DND-41 (cell line): ENCODE measurements at regions not wholly inside any gene's neighbourhood (a gene's known extent, or its start where the extent isn't known, plus 50 kb on each side); places are given as distances from the start of the nearest gene placed in this dataset.

Source experiments
- ATAC-seq: fragments of 200-7000 bp; cut with Tn5 transposase; 3 replicates; pipeline ENCODE4 v1.9.1; 2021; ENCODE audit warnings: low read depth; ENCODE audit not compliant: insufficient read depth
- DNase-seq: peaks from one replicate; pipeline ENCODE4 v3.0.0-alpha.2; 2020
- H2AFZ ChIP-seq: 2 replicates; pipeline ENCODE4 v1.6.0; 2012; ENCODE audit warnings: low read depth, low read length
- H3K27ac ChIP-seq: 2 replicates; pipeline ENCODE4 v1.5.1; 2012; ENCODE audit warnings: low read length, inconsistent platforms
- H3K27me3 ChIP-seq: fragments of 200-600 bp; sonication (generic); 2 replicates; pipeline ENCODE4 v1.6.0; 2012; ENCODE audit warnings: low read length, mild to moderate bottlenecking, inconsistent platforms; ENCODE audit not compliant: insufficient read depth, poor library complexity
- H3K36me3 ChIP-seq: 2 replicates; pipeline ENCODE4 v1.5.1; 2012; ENCODE audit warnings: low read length, inconsistent platforms; ENCODE audit not compliant: insufficient read depth
- H3K4me1 ChIP-seq: 2 replicates; pipeline ENCODE4 v1.5.1; 2012; ENCODE audit warnings: mild to moderate bottlenecking, low read length; ENCODE audit not compliant: insufficient read depth
- H3K4me2 ChIP-seq: 2 replicates; pipeline ENCODE4 v1.6.0; 2012; ENCODE audit warnings: mild to moderate bottlenecking, moderate library complexity, low read length, inconsistent platforms; ENCODE audit not compliant: insufficient read depth
- H3K4me3 ChIP-seq, 2 experiments: fragments of 200-600 bp in 1 of 2; shearing (Covaris generic) in 1 of 2; 2 replicates each; pipeline ENCODE4 v1.5.1; 2012 to 2016; ENCODE audit warnings: inconsistent platforms in 2 of 2, low read length in 2 of 2, mild to moderate bottlenecking in 2 of 2, low read depth in 1 of 2, moderate library complexity in 1 of 2
- H3K79me2 ChIP-seq: 2 replicates; pipeline ENCODE4 v1.6.0; 2012; ENCODE audit warnings: low read length, inconsistent platforms; ENCODE audit not compliant: insufficient read depth
- H3K9ac ChIP-seq: 2 replicates; pipeline ENCODE4 v1.6.0; 2012; ENCODE audit warnings: low read depth, mild to moderate bottlenecking, inconsistent platforms, low read length, moderate library complexity
- H3K9me3 ChIP-seq: 2 replicates; pipeline ENCODE4 v1.5.1; 2012; ENCODE audit warnings: low read length, moderate library complexity, mild to moderate bottlenecking, inconsistent platforms; ENCODE audit not compliant: insufficient read depth, severe bottlenecking
- H4K20me1 ChIP-seq: 2 replicates; pipeline ENCODE4 v1.6.0; 2012; ENCODE audit warnings: low read length; ENCODE audit not compliant: insufficient read depth
- CTCF ChIP-seq: IDR thresholded peaks from 2 replicates; pipeline ENCODE4 v1.5.1; 2012; ENCODE audit warnings: borderline replicate concordance, low read length, moderate library complexity, mild to moderate bottlenecking; ENCODE audit not compliant: poor library complexity, severe bottlenecking; ENCODE audit errors: extremely low read depth
- EZH2 ChIP-seq: IDR thresholded peaks from 3 replicates; pipeline ENCODE4 v1.6.1; 2012; ENCODE audit warnings: borderline replicate concordance, low read depth, mild to moderate bottlenecking, moderate library complexity, low read length, inconsistent platforms; ENCODE audit not compliant: severe bottlenecking

DNA sequence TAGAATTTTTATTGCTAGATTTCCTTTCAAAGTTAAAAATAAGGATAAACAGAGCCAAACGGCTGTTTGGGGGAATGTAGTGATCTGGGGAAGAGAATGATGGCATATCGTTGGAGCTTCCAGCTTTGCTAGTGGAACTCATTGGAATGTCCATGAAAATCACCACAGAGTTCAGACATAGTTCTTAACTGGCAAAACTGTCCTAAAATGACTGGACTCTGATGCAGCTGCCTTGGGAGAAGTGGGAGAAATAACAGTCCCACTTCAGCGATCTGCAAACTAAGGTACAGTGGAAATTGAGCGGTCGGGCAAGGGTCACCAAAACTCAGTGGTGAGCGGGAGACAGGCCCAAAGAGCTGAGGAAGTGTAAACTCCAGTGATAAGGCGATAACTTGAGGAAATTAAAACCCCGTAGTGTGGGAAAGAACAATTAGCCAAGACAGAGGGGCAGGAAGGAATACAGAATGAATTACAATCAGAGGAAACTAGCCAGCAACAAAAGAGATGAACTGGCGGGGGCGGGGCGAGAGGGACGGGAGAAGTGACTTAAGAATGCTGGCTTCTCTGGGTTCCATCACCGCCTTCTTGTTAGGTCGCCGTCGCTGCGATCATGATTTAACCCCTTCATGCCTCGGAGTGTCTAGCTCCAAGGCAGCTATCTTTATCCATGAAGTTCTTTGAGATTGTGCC lies 89.8 kb upstream of the ARHGAP29 start:
- Histone ChIP-seq H3K9ac (no peak overlapping the region), H4K20me1 (no peaks in the 10 kb centered on the region), H3K4me2 (no peak overlapping the region), H3K4me1 (no peaks in the 10 kb centered on the region), H3K36me3 (no peaks in the 10 kb centered on the region), H3K79me2 (no peaks in the 10 kb centered on the region), H3K9me3 (no peaks in the 10 kb centered on the region), H3K4me3 (no peak overlapping the region), H2AFZ (no peak overlapping the region), H3K27ac (no peak overlapping the region), H3K27me3 (no peaks in the 10 kb centered on the region)
- DNase-seq (no peak), ATAC-seq (no peak)
- TF ChIP-seq EZH2 (no peak), CTCF (no peak)

GRCh38 chr1:94326329-94326728 lies 88.9 kb upstream of the ARHGAP29 start:
- Histone ChIP-seq H3K4me1 (no peaks in the 10 kb centered on the region), H3K9me3 (no peaks in the 10 kb centered on the region), H3K9ac (no peak overlapping the region), H2AFZ (no peak overlapping the region), H3K4me3 (no peak overlapping the region), H3K27ac (no peak overlapping the region), H3K4me2 (no peak overlapping the region), H4K20me1 (no peaks in the 10 kb centered on the region), H3K79me2 (no peaks in the 10 kb centered on the region), H3K36me3 (no peaks in the 10 kb centered on the region), H3K27me3 (no peaks in the 10 kb centered on the region)
- no peak for DNase-seq
- TF ChIP-seq CTCF: no peak
- no peak for TF ChIP-seq EZH2
- no peak for ATAC-seq

- no peaks in the 10 kb centered on the region for H3K4me1 ChIP-seq
- H3K9ac ChIP-seq: no peak overlapping the region
- no peak overlapping the region for H3K4me2 ChIP-seq
- TF ChIP-seq CTCF (no peak), EZH2 (no peak)
- H3K36me3 ChIP-seq: no peaks in the 10 kb centered on the region
- H2AFZ ChIP-seq: no peak overlapping the region
- H3K27me3 ChIP-seq: no peaks in the 10 kb centered on the region
- no peaks in the 10 kb centered on the region for H4K20me1 ChIP-seq
- H3K9me3 ChIP-seq: no peaks in the 10 kb centered on the region
- H3K27ac ChIP-seq: no peak overlapping the region
- DNase-seq (no peak), ATAC-seq (no peak)
- H3K4me3 ChIP-seq: no peak overlapping the region
- no peaks in the 10 kb centered on the region for H3K79me2 ChIP-seq
Measured at GRCh38 chr1:94325377-94326302, 88.3 kb upstream of the ARHGAP29 start.
